Esophagus squamous epithelium (tissue), 4 donors: ENCODE measurements at regions not wholly inside any gene's neighbourhood (a gene's known extent, or its start where the extent isn't known, plus 50 kb on each side); places are given as distances from the start of the nearest gene placed in this dataset.
"Not testable (repeated sequence)": the region's sequence is repeated elsewhere in the genome, so short reads cannot be mapped to it uniquely, and the experiment has no call there.

Source experiments
- POLR2A ChIP-seq, 4 donors: fragments of 450-650 bp; IDR thresholded peaks; one replicate each; pipeline ENCODE4 v1.6.1; 2017; ENCODE audit warnings: antibody characterized with exemption in 4 of 4, mild to moderate bottlenecking in 4 of 4, moderate library complexity in 3 of 4
- TF ChIP-seq, protein P1 (sequence below), 6 experiments: fragments of 450-650 bp in 4 of 6; fragments of 200-600 bp in 2 of 6; sonication (generic) in 2 of 6; IDR thresholded peaks; one replicate each; pipeline ENCODE4 v1.5.1; 2016 to 2019; ENCODE audit warnings: antibody characterized with exemption in 6 of 6, mild to moderate bottlenecking in 4 of 6, moderate library complexity in 4 of 6

DNA sequence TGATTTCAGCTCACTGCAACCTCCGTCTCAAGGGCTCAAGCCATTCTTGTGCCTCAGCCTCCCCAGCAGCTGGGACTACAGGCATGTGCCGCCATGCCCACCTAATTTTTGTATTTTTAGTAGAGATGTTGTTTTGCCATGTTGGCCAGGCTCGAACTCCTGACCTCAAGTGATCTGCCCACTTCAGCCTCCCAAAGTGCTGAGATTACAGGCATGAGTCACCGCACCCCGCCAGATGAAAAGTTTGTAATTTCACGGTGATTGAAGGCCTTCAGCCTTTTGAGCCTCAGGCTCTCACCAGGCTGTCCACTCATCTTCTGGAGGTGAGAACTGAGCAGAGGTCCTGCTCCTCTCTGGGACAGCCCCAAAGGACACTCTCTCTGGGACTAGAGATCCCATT, 103.2 kb downstream of the HIF1AN start:
- not testable (repeated sequence) for TF ChIP-seq POLR2A (IDR thresholded peaks at IDR 0.05)
- TF ChIP-seq, protein P1, sequence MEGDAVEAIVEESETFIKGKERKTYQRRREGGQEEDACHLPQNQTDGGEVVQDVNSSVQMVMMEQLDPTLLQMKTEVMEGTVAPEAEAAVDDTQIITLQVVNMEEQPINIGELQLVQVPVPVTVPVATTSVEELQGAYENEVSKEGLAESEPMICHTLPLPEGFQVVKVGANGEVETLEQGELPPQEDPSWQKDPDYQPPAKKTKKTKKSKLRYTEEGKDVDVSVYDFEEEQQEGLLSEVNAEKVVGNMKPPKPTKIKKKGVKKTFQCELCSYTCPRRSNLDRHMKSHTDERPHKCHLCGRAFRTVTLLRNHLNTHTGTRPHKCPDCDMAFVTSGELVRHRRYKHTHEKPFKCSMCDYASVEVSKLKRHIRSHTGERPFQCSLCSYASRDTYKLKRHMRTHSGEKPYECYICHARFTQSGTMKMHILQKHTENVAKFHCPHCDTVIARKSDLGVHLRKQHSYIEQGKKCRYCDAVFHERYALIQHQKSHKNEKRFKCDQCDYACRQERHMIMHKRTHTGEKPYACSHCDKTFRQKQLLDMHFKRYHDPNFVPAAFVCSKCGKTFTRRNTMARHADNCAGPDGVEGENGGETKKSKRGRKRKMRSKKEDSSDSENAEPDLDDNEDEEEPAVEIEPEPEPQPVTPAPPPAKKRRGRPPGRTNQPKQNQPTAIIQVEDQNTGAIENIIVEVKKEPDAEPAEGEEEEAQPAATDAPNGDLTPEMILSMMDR (IDR thresholded peaks at IDR 0.05): not testable (repeated sequence)
